Fibroblast of the aortic adventitia (primary cell): ENCODE measurements at regions not wholly inside any gene's neighbourhood (a gene's known extent, or its start where the extent isn't known, plus 50 kb on each side); places are given as distances from the start of the nearest gene placed in this dataset.
"Not testable (repeated sequence)": the region's sequence is repeated elsewhere in the genome, so short reads cannot be mapped to it uniquely, and the experiment has no call there.

Source experiments
- DNase-seq: peaks from one replicate; pipeline ENCODE4 v3.0.0-alpha.2; 2010; ENCODE audit warnings: low read depth
- H3K4me3 ChIP-seq: 2 replicates; pipeline ENCODE4 v1.5.1; 2011; ENCODE audit warnings: low read depth, mild to moderate bottlenecking, control low read depth, low read length, moderate library complexity
- CTCF ChIP-seq: IDR thresholded peaks from 2 replicates; pipeline ENCODE4 v1.5.1; 2011; ENCODE audit warnings: mild to moderate bottlenecking, low read length, control low read depth, inconsistent platforms; ENCODE audit not compliant: insufficient read depth

GRCh38 chr7:112540839-112541577 is 60.2 kb downstream of the LSMEM1 start:
- TF ChIP-seq CTCF: no peak
- no peak overlapping the region for H3K4me3 ChIP-seq
- no peak for DNase-seq

- no peak for TF ChIP-seq CTCF
- peak; percentile 4 for DNase-seq
Observed at GRCh38 chr7:112546723-112547513, 66.1 kb downstream of the LSMEM1 start.

GRCh38 chr7:112547916-112548315 is 67.1 kb downstream of the LSMEM1 start:
- no peak overlapping the region for H3K4me3 ChIP-seq
- TF ChIP-seq CTCF: no peak
- DNase-seq: no peak

More at GRCh38 chr7:112546723-112547513, 66.1 kb downstream of the LSMEM1 start:
- no peak overlapping the region for H3K4me3 ChIP-seq

GRCh38 chr7:112550468-112551060 is 69.8 kb downstream of the LSMEM1 start:
- DNase-seq: peak; percentile 83
- H3K4me3 ChIP-seq: no peak overlapping the region

GRCh38 chr7:112551521-112551920 is 70.7 kb downstream of the LSMEM1 start:
- not testable (repeated sequence) for DNase-seq, H3K4me3 ChIP-seq

More at GRCh38 chr7:112550468-112551060, 69.8 kb downstream of the LSMEM1 start:
- TF ChIP-seq CTCF: peak; percentile 99

- H3K4me3 ChIP-seq: no peak overlapping the region
- no peak for DNase-seq
- peak; percentile 17 for TF ChIP-seq CTCF
Observed at GRCh38 chr7:112554591-112554990, 73.8 kb downstream of the LSMEM1 start.

- H3K4me3 ChIP-seq: no peak overlapping the region
- no peak for TF ChIP-seq CTCF
- DNase-seq: no peak
Observed at GRCh38 chr7:112556633-112557032, 75.8 kb downstream of the LSMEM1 start.
